Trophoblast cell (in vitro differentiated cells and primary cell): ENCODE measurements at regions not wholly inside any gene's neighbourhood (a gene's known extent, or its start where the extent isn't known, plus 50 kb on each side); places are given as distances from the start of the nearest gene placed in this dataset.

Experiments used
- DNase-seq, 2 donors: peaks; one replicate each; pipeline ENCODE4 v3.0.0-alpha.2; 2016
- H2AFZ ChIP-seq: 2 replicates; pipeline ENCODE4 v1.6.1; 2013; ENCODE audit warnings: low read length, moderate library complexity, mild to moderate bottlenecking; ENCODE audit not compliant: insufficient read depth, poor library complexity
- H2AK5ac ChIP-seq: 2 replicates; pipeline ENCODE4 v1.6.1; 2013; ENCODE audit warnings: mild to moderate bottlenecking, low read length
- H2BK120ac ChIP-seq: 2 replicates; pipeline ENCODE4 v1.6.1; 2013; ENCODE audit warnings: low read length, mild to moderate bottlenecking, moderate library complexity; ENCODE audit not compliant: insufficient read depth, poor library complexity
- H2BK12ac ChIP-seq: 2 replicates; pipeline ENCODE4 v1.6.1; 2013; ENCODE audit warnings: mild to moderate bottlenecking, low read length, moderate library complexity
- H2BK5ac ChIP-seq: 2 replicates; pipeline ENCODE4 v1.6.1; 2013; ENCODE audit warnings: low read length, low read depth, moderate library complexity, mild to moderate bottlenecking; ENCODE audit not compliant: poor library complexity
- H3K14ac ChIP-seq: 2 replicates; pipeline ENCODE4 v1.6.1; 2013; ENCODE audit warnings: mild to moderate bottlenecking, low read length
- H3K18ac ChIP-seq: 2 replicates; pipeline ENCODE4 v1.6.1; 2013; ENCODE audit warnings: mild to moderate bottlenecking, low read length
- H3K23ac ChIP-seq: 2 replicates; pipeline ENCODE4 v1.6.1; 2013; ENCODE audit warnings: low read length
- H3K27ac ChIP-seq: 2 replicates; pipeline ENCODE4 v1.5.1; 2013; ENCODE audit warnings: low read depth, mild to moderate bottlenecking, inconsistent platforms, low read length, moderate library complexity
- H3K27me3 ChIP-seq: 2 replicates; pipeline ENCODE4 v1.6.1; 2013; ENCODE audit warnings: inconsistent platforms, mild to moderate bottlenecking, low read length, moderate library complexity; ENCODE audit not compliant: insufficient read depth
- H3K36me3 ChIP-seq, 2 experiments: 1 replicate in 1 of 2; 2 replicates in 1 of 2; pipeline ENCODE4 v1.6.1; 2013; ENCODE audit warnings: low read length in 2 of 2, mild to moderate bottlenecking in 2 of 2, moderate library complexity in 1 of 2; ENCODE audit not compliant: insufficient read depth in 2 of 2, control insufficient read depth in 1 of 2
- H3K4ac ChIP-seq: 2 replicates; pipeline ENCODE4 v1.6.1; 2013; ENCODE audit warnings: low read depth, mild to moderate bottlenecking, low read length, moderate library complexity
- H3K4me1 ChIP-seq, 2 experiments: 1 replicate in 1 of 2; 2 replicates in 1 of 2; pipeline ENCODE4 v1.6.1; 2013; ENCODE audit warnings: low read length in 2 of 2, mild to moderate bottlenecking in 2 of 2, moderate library complexity in 1 of 2; ENCODE audit not compliant: insufficient read depth in 2 of 2, control insufficient read depth in 1 of 2
- H3K4me2 ChIP-seq: 2 replicates; pipeline ENCODE4 v1.6.1; 2013; ENCODE audit warnings: inconsistent platforms, mild to moderate bottlenecking, low read length, moderate library complexity
- H3K4me3 ChIP-seq: 2 replicates; pipeline ENCODE4 v1.5.1; 2013; ENCODE audit warnings: mild to moderate bottlenecking, low read depth, low read length, inconsistent platforms
- H3K79me1 ChIP-seq: one replicate; pipeline ENCODE4 v1.6.1; 2013; ENCODE audit warnings: low read length
- H3K79me2 ChIP-seq: 2 replicates; pipeline ENCODE4 v1.6.1; 2013; ENCODE audit warnings: low read length, mild to moderate bottlenecking; ENCODE audit not compliant: control insufficient read depth, insufficient read depth, poor library complexity
- H3K9ac ChIP-seq: 2 replicates; pipeline ENCODE4 v1.6.1; 2013; ENCODE audit warnings: mild to moderate bottlenecking, low read length
- H3K9me3 ChIP-seq: 2 replicates; pipeline ENCODE4 v1.6.1; 2013; ENCODE audit warnings: low read depth, mild to moderate bottlenecking, control low read depth, inconsistent platforms, low read length; ENCODE audit not compliant: insufficient read depth
- H4K12ac ChIP-seq: 2 replicates; pipeline ENCODE4 v1.6.1; 2013; ENCODE audit warnings: low read depth, mild to moderate bottlenecking, low read length, moderate library complexity
- H4K8ac ChIP-seq: 2 replicates; pipeline ENCODE4 v1.6.1; 2013; ENCODE audit warnings: low read depth, mild to moderate bottlenecking, low read length, moderate library complexity
- H4K91ac ChIP-seq: one replicate; pipeline ENCODE4 v1.6.1; 2013; ENCODE audit warnings: low read depth, mild to moderate bottlenecking, low read length, moderate library complexity
- WGBS: extraction: QIAGEN DNeasy Blood & Tissue Kit; methylation state at CpG from one replicate; pipeline ENCODE4 v1.1.7; 2013; ENCODE audit warnings: missing lambda C conversion rate; ENCODE audit not compliant: insufficient read length, insufficient coverage; ENCODE audit errors: extremely low coverage; 5-methylcytosine and 5-hydroxymethylcytosine counted together

GRCh38 chr2:19552270-19552669, 193.8 kb upstream of the OSR1 start:
- H2BK5ac ChIP-seq, result no peak overlapping the region
- H4K8ac ChIP-seq, result no peak overlapping the region
- H3K9ac ChIP-seq, result no peak overlapping the region
- H3K14ac ChIP-seq, result no peak overlapping the region
- no peaks in the 10 kb centered on the region for H3K79me2 ChIP-seq
- H2AFZ ChIP-seq, result no peak overlapping the region
- H3K36me3 ChIP-seq, result no peaks in the 10 kb centered on the region
- no peak overlapping the region for H2AK5ac ChIP-seq
- H3K9me3 ChIP-seq, result no peaks in the 10 kb centered on the region
- no peaks in the 10 kb centered on the region for H3K27me3 ChIP-seq
- DNase-seq, result no peak
- H4K12ac ChIP-seq, result no peak overlapping the region
- H3K79me1 ChIP-seq, result no peaks in the 10 kb centered on the region
- H3K4me1 ChIP-seq, result no peaks in the 10 kb centered on the region
- no peak overlapping the region for H3K4me3 ChIP-seq
- H4K91ac ChIP-seq, result no peak overlapping the region
- no peak overlapping the region for H3K27ac ChIP-seq
- no peak overlapping the region for H3K18ac ChIP-seq
- WGBS, result no CpG with 5 or more reads among the region's 1 CpG
- no peak overlapping the region for H3K4me2 ChIP-seq
- H2BK120ac ChIP-seq, result no peak overlapping the region
- H3K4ac ChIP-seq, result no peak overlapping the region
- no peak overlapping the region for H2BK12ac ChIP-seq
- H3K23ac ChIP-seq, result no peak overlapping the region

GRCh38 chr2:19550750-19551149, 192.3 kb upstream of the OSR1 start:
- Histone ChIP-seq H3K23ac (no peak overlapping the region), H3K79me1 (no peaks in the 10 kb centered on the region), H2AFZ (no peak overlapping the region), H3K79me2 (no peaks in the 10 kb centered on the region), H3K4me2 (no peak overlapping the region), H2BK5ac (no peak overlapping the region), H3K18ac (no peak overlapping the region), H3K14ac (no peak overlapping the region), H3K9ac (no peak overlapping the region), H2BK120ac (no peak overlapping the region), H3K27ac (no peak overlapping the region), H3K27me3 (no peaks in the 10 kb centered on the region), H3K4me1 (no peaks in the 10 kb centered on the region), H4K91ac (no peak overlapping the region), H3K4me3 (no peak overlapping the region), H3K9me3 (no peaks in the 10 kb centered on the region), H3K36me3 (no peaks in the 10 kb centered on the region), H2AK5ac (no peak overlapping the region), H2BK12ac (no peak overlapping the region), H4K12ac (no peak overlapping the region), H4K8ac (no peak overlapping the region), H3K4ac (no peak overlapping the region)
- no peak for DNase-seq
- no CpG with 5 or more reads among the region's 9 CpGs for WGBS

- H3K9ac ChIP-seq, result no peak overlapping the region
- no peak overlapping the region for H2BK12ac ChIP-seq
- H2AK5ac ChIP-seq, result no peak overlapping the region
- no peak overlapping the region for H3K4ac ChIP-seq
- H4K91ac ChIP-seq, result no peak overlapping the region
- no peaks in the 10 kb centered on the region for H3K4me1 ChIP-seq
- no peaks in the 10 kb centered on the region for H3K27me3 ChIP-seq
- H3K18ac ChIP-seq, result no peak overlapping the region
- H3K27ac ChIP-seq, result no peak overlapping the region
- no peak overlapping the region for H3K4me3 ChIP-seq
- H2BK120ac ChIP-seq, result no peak overlapping the region
- no peak overlapping the region for H3K4me2 ChIP-seq
- H2BK5ac ChIP-seq, result no peak overlapping the region
- WGBS, result no CpG with 5 or more reads among the region's 1 CpG
- H4K8ac ChIP-seq, result no peak overlapping the region
- H3K79me2 ChIP-seq, result no peaks in the 10 kb centered on the region
- no peak for DNase-seq
- H2AFZ ChIP-seq, result no peak overlapping the region
- no peak overlapping the region for H3K23ac ChIP-seq
- no peaks in the 10 kb centered on the region for H3K79me1 ChIP-seq
- H4K12ac ChIP-seq, result no peak overlapping the region
- no peak overlapping the region for H3K14ac ChIP-seq
- H3K9me3 ChIP-seq, result no peaks in the 10 kb centered on the region
- H3K36me3 ChIP-seq, result no peaks in the 10 kb centered on the region
Measured at GRCh38 chr2:19549821-19550220, 191.4 kb upstream of the OSR1 start.

GRCh38 chr2:19548116-19548515, 189.7 kb upstream of the OSR1 start:
- H3K4me3 ChIP-seq, result no peak overlapping the region
- H3K4me2 ChIP-seq, result no peak overlapping the region
- H2BK12ac ChIP-seq, result no peak overlapping the region
- no peak overlapping the region for H4K8ac ChIP-seq
- H3K79me1 ChIP-seq, result no peaks in the 10 kb centered on the region
- H3K9me3 ChIP-seq, result peaks cover 1% of the 10 kb centered on the region
- no peak overlapping the region for H3K18ac ChIP-seq
- H2AK5ac ChIP-seq, result no peak overlapping the region
- H3K23ac ChIP-seq, result no peak overlapping the region
- no peak overlapping the region for H2BK5ac ChIP-seq
- H3K27ac ChIP-seq, result no peak overlapping the region
- H3K27me3 ChIP-seq, result no peaks in the 10 kb centered on the region
- DNase-seq, result no peak
- H3K36me3 ChIP-seq, result no peaks in the 10 kb centered on the region
- no peak overlapping the region for H2AFZ ChIP-seq
- no peak overlapping the region for H3K14ac ChIP-seq
- no peak overlapping the region for H2BK120ac ChIP-seq
- no peak overlapping the region for H3K9ac ChIP-seq
- H3K79me2 ChIP-seq, result no peaks in the 10 kb centered on the region
- no peak overlapping the region for H3K4ac ChIP-seq
- H4K91ac ChIP-seq, result no peak overlapping the region
- H4K12ac ChIP-seq, result no peak overlapping the region
- no CpG with 5 or more reads among the region's 1 CpG for WGBS
- H3K4me1 ChIP-seq, result no peaks in the 10 kb centered on the region

GRCh38 chr2:19547321-19547720, 188.9 kb upstream of the OSR1 start:
- Histone ChIP-seq H3K9me3 (peaks cover 1% of the 10 kb centered on the region), H2BK120ac (no peak overlapping the region), H3K27ac (no peak overlapping the region), H3K4me3 (no peak overlapping the region), H3K4me2 (no peak overlapping the region), H2AFZ (no peak overlapping the region), H3K79me1 (no peaks in the 10 kb centered on the region), H3K36me3 (no peaks in the 10 kb centered on the region), H2BK12ac (no peak overlapping the region), H3K27me3 (no peaks in the 10 kb centered on the region), H4K91ac (no peak overlapping the region), H3K79me2 (no peaks in the 10 kb centered on the region), H4K12ac (no peak overlapping the region), H2AK5ac (no peak overlapping the region), H3K23ac (no peak overlapping the region), H3K18ac (no peak overlapping the region), H3K14ac (no peak overlapping the region), H3K9ac (no peak overlapping the region), H4K8ac (no peak overlapping the region), H3K4ac (no peak overlapping the region), H2BK5ac (no peak overlapping the region), H3K4me1 (no peaks in the 10 kb centered on the region)
- DNase-seq, result no peak
